Omental fat pad (tissue), 3 donors: ENCODE measurements at regions not wholly inside any gene's neighbourhood (a gene's known extent, or its start where the extent isn't known, plus 50 kb on each side); places are given as distances from the start of the nearest gene placed in this dataset.

Source experiments
- ATAC-seq: fragments of 150-250 bp; one replicate; pipeline ENCODE4 v1.9.1; 2016; ENCODE audit warnings: mild to moderate bottlenecking, moderate library complexity; ENCODE audit not compliant: low FRiP score
- DNase-seq: peaks from one replicate; pipeline ENCODE4 v3.0.0-alpha.2; 2019; ENCODE audit warnings: low spot score
- TF ChIP-seq, protein P1 (sequence below), 3 donors: fragments of 450-650 bp; IDR thresholded peaks; one replicate each; pipeline ENCODE4 v1.5.1; 2016 to 2017; ENCODE audit warnings: antibody characterized with exemption in 3 of 3, mild to moderate bottlenecking in 3 of 3, moderate library complexity in 2 of 3

DNA sequence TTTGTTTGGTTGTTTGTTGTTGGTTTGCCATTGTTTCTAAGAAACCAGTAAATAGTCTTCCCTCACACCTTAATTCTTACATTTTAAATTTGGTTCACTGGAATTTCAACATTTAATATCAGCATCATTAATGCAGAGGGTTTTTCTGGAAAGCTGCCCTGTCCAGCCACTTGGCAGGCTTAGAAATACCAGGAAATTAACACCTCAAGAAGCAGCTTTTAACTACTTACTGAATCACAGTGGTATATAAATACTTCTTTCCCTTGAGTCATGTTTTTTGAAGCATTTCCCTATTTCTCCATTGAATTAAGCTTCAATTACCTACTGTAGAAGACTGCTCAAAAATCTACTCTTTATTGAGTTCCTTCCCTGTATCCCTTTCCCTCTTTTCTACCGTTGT is 1221.1 kb upstream of the ADGRL3 start:
- TF ChIP-seq, protein P1, sequence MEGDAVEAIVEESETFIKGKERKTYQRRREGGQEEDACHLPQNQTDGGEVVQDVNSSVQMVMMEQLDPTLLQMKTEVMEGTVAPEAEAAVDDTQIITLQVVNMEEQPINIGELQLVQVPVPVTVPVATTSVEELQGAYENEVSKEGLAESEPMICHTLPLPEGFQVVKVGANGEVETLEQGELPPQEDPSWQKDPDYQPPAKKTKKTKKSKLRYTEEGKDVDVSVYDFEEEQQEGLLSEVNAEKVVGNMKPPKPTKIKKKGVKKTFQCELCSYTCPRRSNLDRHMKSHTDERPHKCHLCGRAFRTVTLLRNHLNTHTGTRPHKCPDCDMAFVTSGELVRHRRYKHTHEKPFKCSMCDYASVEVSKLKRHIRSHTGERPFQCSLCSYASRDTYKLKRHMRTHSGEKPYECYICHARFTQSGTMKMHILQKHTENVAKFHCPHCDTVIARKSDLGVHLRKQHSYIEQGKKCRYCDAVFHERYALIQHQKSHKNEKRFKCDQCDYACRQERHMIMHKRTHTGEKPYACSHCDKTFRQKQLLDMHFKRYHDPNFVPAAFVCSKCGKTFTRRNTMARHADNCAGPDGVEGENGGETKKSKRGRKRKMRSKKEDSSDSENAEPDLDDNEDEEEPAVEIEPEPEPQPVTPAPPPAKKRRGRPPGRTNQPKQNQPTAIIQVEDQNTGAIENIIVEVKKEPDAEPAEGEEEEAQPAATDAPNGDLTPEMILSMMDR (IDR thresholded peaks at IDR 0.05): no peak
- no peak for DNase-seq
- no peak for ATAC-seq

DNA sequence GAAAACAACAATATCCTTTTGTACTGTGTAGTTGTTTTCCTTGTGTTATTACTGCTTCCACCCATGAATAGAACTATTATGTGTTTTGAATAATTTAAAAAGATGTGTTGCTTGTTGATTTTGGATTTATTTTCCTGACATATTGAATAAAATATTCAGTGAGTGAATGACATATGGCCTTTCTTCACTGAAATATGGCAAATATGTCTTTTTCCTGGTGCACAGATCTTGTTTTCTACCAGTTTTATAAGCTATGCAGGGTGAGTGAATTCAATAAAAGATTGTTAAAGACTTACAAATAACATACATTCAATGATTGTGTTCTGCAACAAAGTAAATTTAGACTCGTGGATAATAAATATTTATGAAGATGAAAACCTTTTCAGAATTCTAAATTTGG is 1216.3 kb upstream of the ADGRL3 start:
- DNase-seq (no peak), ATAC-seq (no peak)
- TF ChIP-seq, protein P1 (IDR thresholded peaks at IDR 0.05): no peak

DNA sequence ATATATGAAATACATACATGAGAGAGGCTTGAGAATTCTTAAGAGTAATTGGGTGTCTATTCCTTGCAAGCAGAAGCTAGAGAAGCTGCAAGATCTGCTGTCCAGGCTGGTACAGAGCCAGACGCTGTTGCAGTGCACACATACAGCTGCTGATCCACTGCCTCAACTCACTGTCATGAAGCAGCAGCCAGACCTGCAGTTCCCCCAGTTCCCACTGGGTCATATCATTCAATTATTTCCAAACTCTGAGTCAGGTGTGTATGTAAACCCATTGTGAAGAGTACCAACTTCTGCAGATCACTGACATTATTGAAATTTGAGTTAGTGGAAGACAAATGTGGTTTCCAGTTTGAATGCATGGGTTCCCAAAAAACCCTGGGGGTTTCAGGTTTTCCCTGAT is 1212.8 kb upstream of the ADGRL3 start:
- TF ChIP-seq, protein P1 (IDR thresholded peaks at IDR 0.05): no peak
- DNase-seq: no peak
- ATAC-seq: no peak

DNA sequence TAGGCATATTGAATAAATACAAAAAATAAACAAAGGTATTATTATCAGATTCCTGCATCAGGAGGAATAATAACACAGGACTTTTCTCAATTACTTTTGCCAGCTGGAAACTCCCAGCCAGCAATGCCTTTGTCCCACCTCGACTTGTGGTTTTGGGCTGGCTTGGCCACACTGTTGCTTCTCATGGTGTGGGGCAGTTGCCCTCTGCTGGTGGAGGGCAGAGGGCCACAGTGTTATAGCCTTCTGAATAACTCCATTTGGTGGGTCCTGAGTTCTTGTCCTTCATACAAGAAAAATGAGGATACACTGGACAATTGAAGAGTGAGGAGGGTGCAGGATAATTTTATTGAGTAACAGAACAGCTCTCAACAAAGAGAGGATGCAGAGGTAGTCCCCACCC is 1206.0 kb upstream of the ADGRL3 start:
- no peak for ATAC-seq
- DNase-seq: no peak
- TF ChIP-seq, protein P1 (IDR thresholded peaks at IDR 0.05): no peak

DNA sequence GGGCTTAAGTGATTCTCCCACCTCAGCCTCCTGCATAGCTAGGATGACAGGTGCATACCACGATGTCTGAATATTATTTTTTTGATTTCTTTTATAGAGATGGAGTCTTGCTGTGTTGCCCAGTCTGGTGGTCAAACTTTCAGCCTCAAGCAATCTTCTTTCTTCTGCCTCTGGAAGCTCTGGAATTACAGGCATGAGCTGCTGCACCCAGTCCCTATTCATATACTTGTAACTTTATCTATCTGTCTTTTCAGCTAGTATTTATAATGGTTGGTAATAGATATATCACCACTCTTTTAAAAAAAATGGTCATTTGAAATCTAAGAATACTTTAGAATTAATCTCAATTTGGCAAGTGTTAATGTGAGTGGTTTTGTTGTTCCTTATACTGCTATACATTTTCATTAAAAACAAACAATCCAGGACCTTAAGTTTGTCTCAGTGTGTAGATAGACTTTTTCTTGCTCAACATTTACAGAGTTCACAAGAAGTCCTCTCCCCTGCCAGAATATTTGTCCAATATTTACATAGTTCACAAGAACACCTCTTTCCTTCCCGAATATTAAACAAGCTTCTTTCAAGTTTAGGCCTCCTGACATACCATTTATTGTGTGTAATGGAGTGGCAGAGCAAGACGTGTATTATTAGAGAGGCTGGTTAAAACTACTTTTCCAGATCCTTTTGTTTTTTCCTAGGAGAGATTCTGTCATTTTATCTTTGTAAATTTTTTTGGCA is 1197.4 kb upstream of the ADGRL3 start:
- ATAC-seq: no peak
- TF ChIP-seq, protein P1 (IDR thresholded peaks at IDR 0.05): no peak
- DNase-seq: no peak

DNA sequence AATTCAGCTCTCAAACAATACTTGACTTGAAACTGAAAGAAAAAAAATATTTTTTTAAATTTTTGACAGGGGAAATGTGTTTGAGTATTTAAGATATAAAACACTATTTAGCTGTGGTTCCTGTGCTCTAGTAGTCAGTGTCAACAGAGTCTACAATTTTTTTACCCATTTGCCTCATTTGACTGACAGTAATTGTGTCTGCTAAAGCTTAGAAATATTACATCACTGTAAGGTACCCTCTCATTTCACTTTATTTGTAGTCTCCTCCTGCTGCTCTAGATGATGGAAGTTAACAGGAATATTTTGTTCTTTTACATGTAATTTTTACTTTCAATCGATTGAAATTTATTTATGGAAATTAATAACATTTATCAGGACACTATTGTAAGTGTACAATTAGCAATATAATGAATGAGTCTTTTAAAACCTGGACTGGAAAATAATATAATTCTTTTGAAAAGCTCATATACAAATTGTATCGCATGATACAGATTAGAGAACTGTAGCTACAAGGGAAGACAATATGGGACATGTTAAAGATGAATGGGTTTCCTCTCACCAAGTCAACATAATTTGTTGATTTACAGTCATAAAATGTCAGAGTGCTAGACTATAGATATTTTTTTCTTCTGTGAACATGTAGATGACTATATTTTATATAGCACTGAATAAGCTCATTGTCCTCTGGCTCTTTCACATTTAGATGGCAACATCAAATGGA is 1186.5 kb upstream of the ADGRL3 start:
- no peak for ATAC-seq
- TF ChIP-seq, protein P1 (IDR thresholded peaks at IDR 0.05): no peak
- no peak for DNase-seq

DNA sequence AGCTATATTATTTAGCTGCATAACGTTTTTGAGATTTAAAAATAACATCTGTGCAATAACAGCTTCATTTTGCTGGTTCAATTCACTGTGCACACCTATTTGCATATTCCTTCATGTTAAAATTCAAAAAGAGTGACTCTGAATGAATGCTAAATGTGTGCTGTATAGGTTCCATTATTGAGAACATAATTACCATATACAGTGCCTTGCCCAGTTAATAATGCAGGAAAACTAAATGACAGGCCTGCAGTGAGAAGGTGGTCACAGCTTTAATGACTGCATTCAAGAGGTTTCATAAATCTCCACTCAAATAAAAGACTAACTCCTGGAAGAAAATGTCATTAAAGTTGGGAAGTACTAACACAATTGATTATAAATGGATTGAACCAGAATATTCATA is 1183.2 kb upstream of the ADGRL3 start:
- TF ChIP-seq, protein P1 (IDR thresholded peaks at IDR 0.05): no peak
- ATAC-seq (no peak), DNase-seq (no peak)
